Endothelial cell of umbilical vein (primary cell): ENCODE measurements at regions not wholly inside any gene's neighbourhood (a gene's known extent, or its start where the extent isn't known, plus 50 kb on each side); places are given as distances from the start of the nearest gene placed in this dataset.

Experiments used
- BruUV-seq: library from RNA; stranded (reverse); fragments of 400-500 nt; replicated peaks from 2 replicates; lab custom pipeline; 2021; lab: Mats Ljungman, UMichigan
- CTCF ChIA-PET: fragments of 300-600, 350-600 bp; sonication (Branson Sonifier 250); formaldehyde crosslinking; loops from one replicate; lab custom pipeline; 2021; ENCODE audit warnings: antibody characterized with exemption, inconsistent platforms; lab: Charles Lee
- POLR2A ChIA-PET: fragments of 300-600, 350-600 bp; sonication (Branson Sonifier 250); formaldehyde crosslinking; loops from one replicate; lab custom pipeline; 2021; ENCODE audit warnings: antibody characterized with exemption, inconsistent platforms; lab: Charles Lee
- DNase-seq: peaks from one replicate; pipeline ENCODE4 v3.0.0-alpha.2; 2011; ENCODE audit warnings: low read depth, low spot score
- FAIRE-seq: peaks from 2 replicates; lab custom pipeline; 2011; peaks lifted over from hg19 to GRCh38; lab: Jason Lieb, UNC
- H2AFZ ChIP-seq: 2 replicates; pipeline ENCODE4 v1.6.0; 2012; ENCODE audit warnings: low read depth, low read length, control low read depth, inconsistent platforms
- H3K27ac ChIP-seq: 2 replicates; pipeline ENCODE4 v1.5.1; 2011; ENCODE audit warnings: low read depth, mild to moderate bottlenecking, control low read depth, low read length, moderate library complexity; ENCODE audit not compliant: insufficient read depth
- H3K27me3 ChIP-seq, 2 experiments: 2 replicates each; pipeline versions ENCODE4 v1.6.0 to v1.6.1; 2011; ENCODE audit warnings: low read length in 2 of 2, mixed read lengths in 1 of 2; ENCODE audit not compliant: control insufficient read depth in 2 of 2, insufficient read depth in 2 of 2
- H3K36me3 ChIP-seq, 2 experiments: 2 replicates in 1 of 2; 3 replicates in 1 of 2; pipeline ENCODE4 v1.5.1; 2011; ENCODE audit warnings: low read length in 2 of 2, mild to moderate bottlenecking in 1 of 2, moderate library complexity in 1 of 2; ENCODE audit not compliant: control insufficient read depth in 2 of 2, insufficient read depth in 2 of 2; ENCODE audit errors: extremely low read depth in 1 of 2
- H3K4me1 ChIP-seq: 3 replicates; pipeline ENCODE4 v1.5.1; 2011; ENCODE audit warnings: mild to moderate bottlenecking, low read length; ENCODE audit not compliant: control insufficient read depth, insufficient read depth; ENCODE audit errors: extremely low read depth
- H3K4me2 ChIP-seq: 2 replicates; pipeline ENCODE4 v1.6.1; 2011; ENCODE audit warnings: low read length, control low read depth, mixed read lengths; ENCODE audit not compliant: insufficient read depth
- H3K4me3 ChIP-seq, 3 experiments: fragments of 200-600 bp in 1 of 3; sonication (generic), shearing (Covaris generic) in 1 of 3; replicated peaks in 1 of 3; 2 replicates each; pipeline ENCODE4 v1.5.1; 2011 to 2016; ENCODE audit warnings: control low read depth in 3 of 3, low read length in 3 of 3, mild to moderate bottlenecking in 2 of 3, inconsistent platforms in 1 of 3, low read depth in 1 of 3, moderate library complexity in 1 of 3; ENCODE audit not compliant: insufficient read depth in 1 of 3
- H3K79me2 ChIP-seq: 2 replicates; pipeline ENCODE4 v1.6.0; 2012; ENCODE audit warnings: low read length, inconsistent platforms; ENCODE audit not compliant: control insufficient read depth, insufficient read depth
- H3K9ac ChIP-seq: replicated peaks from 2 replicates; pipeline ENCODE3; 2011; ENCODE audit warnings: low read length, control low read depth; ENCODE audit not compliant: insufficient read depth; ENCODE audit errors: extremely low read depth
- H3K9me1 ChIP-seq: replicated peaks from 3 replicates; pipeline ENCODE4 v1.6.0; 2011; ENCODE audit warnings: mild to moderate bottlenecking, low read length; ENCODE audit not compliant: control insufficient read depth, insufficient read depth; ENCODE audit errors: extremely low read depth
- H3K9me3 ChIP-seq: replicated peaks from 2 replicates; pipeline ENCODE4 v1.5.1; 2012; ENCODE audit warnings: low read length, inconsistent platforms; ENCODE audit not compliant: control insufficient read depth, insufficient read depth
- H4K20me1 ChIP-seq: replicated peaks from 2 replicates; pipeline ENCODE3; 2011; ENCODE audit warnings: mild to moderate bottlenecking, low read length; ENCODE audit not compliant: control insufficient read depth, insufficient read depth; ENCODE audit errors: extremely low read depth
- EZH2 ChIP-seq: IDR thresholded peaks from 2 replicates; pipeline ENCODE4 v1.6.1; 2012; ENCODE audit warnings: borderline replicate concordance, low read depth, mild to moderate bottlenecking, moderate library complexity, low read length, inconsistent platforms; ENCODE audit not compliant: severe bottlenecking
- FOS ChIP-seq: IDR thresholded peaks from 2 replicates; pipeline ENCODE4 v1.6.1; 2011; ENCODE audit warnings: mild to moderate bottlenecking, low read length, moderate library complexity, borderline replicate concordance; ENCODE audit not compliant: insufficient read depth
- GATA2 ChIP-seq: IDR thresholded peaks from 2 replicates; pipeline ENCODE4 v1.7.0; 2011; ENCODE audit warnings: low read depth, mild to moderate bottlenecking, moderate library complexity, mixed read lengths, low read length; ENCODE audit not compliant: insufficient read length, insufficient read depth
- JUN ChIP-seq: IDR thresholded peaks from 2 replicates; pipeline ENCODE4 v1.6.1; 2011; ENCODE audit warnings: borderline replicate concordance, low read depth; ENCODE audit not compliant: insufficient read length, insufficient read depth
- MYC ChIP-seq: IDR thresholded peaks from one replicate; pipeline ENCODE4 v1.6.1; 2011; ENCODE audit warnings: mild to moderate bottlenecking, low read depth, low read length
- POLR2A ChIP-seq: IDR thresholded peaks from 2 replicates; pipeline ENCODE4 v1.6.1; 2012; ENCODE audit warnings: low read depth, mild to moderate bottlenecking, control low read depth, low read length
- POLR2AphosphoS5 ChIP-seq: IDR thresholded peaks from 2 replicates; pipeline ENCODE4 v1.6.1; 2012; ENCODE audit warnings: low read depth, mild to moderate bottlenecking, control low read depth, low read length, moderate library complexity; ENCODE audit not compliant: insufficient read depth
- dilution Hi-C: fragments of 300-500 bp; cut with MboI; formaldehyde crosslinking; loops from one replicate; pipeline ENCODE4 v1.15.0; 2019; ENCODE audit warnings: low sequenced_read_pairs; ENCODE audit not compliant: extremely low pct_ligation_motif_present
- intact Hi-C: fragments of 100-400 bp; cut with micrococcal nuclease; formaldehyde crosslinking; loops from one replicate; pipeline ENCODE4 v1.10.0; 2022
- TF ChIP-seq, protein P1 (sequence below), 2 donors: IDR thresholded peaks; 1 replicate in 1 of 2; 2 replicates in 1 of 2; pipeline ENCODE4 v1.5.1; 2011; ENCODE audit warnings: low read length in 2 of 2, mild to moderate bottlenecking in 2 of 2, moderate library complexity in 2 of 2, control low read depth in 1 of 2, inconsistent platforms in 1 of 2, low read depth in 1 of 2; ENCODE audit not compliant: insufficient read depth in 1 of 2; ENCODE audit errors: extremely low read depth in 1 of 2

DNA sequence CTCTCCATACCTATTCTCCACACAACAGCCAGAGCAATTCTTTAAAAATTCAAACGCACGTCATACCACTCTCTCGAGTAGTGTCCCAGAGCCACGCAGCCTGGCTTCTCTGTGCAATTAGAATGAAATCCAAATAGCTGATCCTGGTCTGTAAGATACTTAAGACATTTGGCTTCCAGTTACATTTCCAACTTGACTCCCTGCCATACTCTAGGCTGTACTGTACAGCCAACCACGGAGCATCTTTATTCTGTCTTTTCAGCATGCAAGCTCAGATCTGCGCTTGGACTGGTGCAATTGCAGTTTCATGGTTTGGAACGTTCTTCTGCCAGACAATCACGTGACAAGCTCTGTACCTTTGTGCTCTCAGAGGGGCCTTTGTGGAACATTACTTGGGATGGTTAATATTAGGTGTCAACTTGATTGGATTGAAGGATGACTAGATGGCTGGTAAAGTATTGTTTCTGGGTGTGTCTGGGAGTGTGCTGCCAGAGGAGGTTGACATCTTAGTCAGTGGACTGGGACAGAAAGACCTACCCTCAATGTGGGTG, 325.6 kb downstream of the SOX11 start:
- Histone ChIP-seq H3K9ac (no peak overlapping the region), H3K4me3 (no peak overlapping the region), H4K20me1 (no peaks in the 10 kb centered on the region), H3K27ac (no peak overlapping the region), H3K27me3 (no peaks in the 10 kb centered on the region), H3K4me2 (no peak overlapping the region), H3K9me3 (peaks cover 8% of the 10 kb centered on the region), H3K36me3 (no peaks in the 10 kb centered on the region), H2AFZ (no peak overlapping the region), H3K79me2 (no peaks in the 10 kb centered on the region), H3K4me1 (no peaks in the 10 kb centered on the region), H3K9me1 (no peaks in the 10 kb centered on the region)
- FAIRE-seq (no peak), DNase-seq (no peak)
- intact Hi-C loops: no loop called here
- CTCF ChIA-PET: no interaction called here
- TF ChIP-seq POLR2A (no peak), FOS (no peak)
- BruUV-seq: no TSS peak
- POLR2A ChIA-PET: no interaction called here
- dilution Hi-C loops: no loop called here

DNA sequence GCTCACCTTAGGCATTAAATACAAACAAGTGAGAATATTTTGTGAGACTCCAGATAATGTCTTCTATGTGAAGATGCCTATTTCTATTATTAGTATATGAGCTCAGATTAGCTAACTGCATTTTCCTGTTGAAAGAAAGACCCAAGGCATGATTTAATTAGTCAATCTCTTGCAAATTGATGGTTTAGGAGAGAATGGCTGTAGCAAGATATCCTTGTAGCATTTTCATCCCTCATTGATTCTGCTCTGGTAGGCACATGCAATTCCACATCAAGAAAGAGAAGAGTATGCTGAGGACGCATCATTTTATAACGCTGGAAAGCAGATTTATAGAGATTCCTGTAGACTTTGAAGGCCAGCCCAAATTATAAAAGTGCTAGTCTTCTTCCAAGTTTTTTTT, 332.0 kb downstream of the SOX11 start:
- Histone ChIP-seq H3K9me3 (peaks cover 5% of the 10 kb centered on the region), H3K9ac (no peak overlapping the region), H3K4me3 (no peak overlapping the region), H3K9me1 (no peaks in the 10 kb centered on the region), H3K36me3 (no peaks in the 10 kb centered on the region), H3K79me2 (no peaks in the 10 kb centered on the region), H4K20me1 (no peaks in the 10 kb centered on the region), H3K4me1 (no peaks in the 10 kb centered on the region), H3K27ac (no peak overlapping the region), H3K4me2 (no peak overlapping the region), H3K27me3 (no peaks in the 10 kb centered on the region), H2AFZ (no peak overlapping the region)
- BruUV-seq: no TSS peak
- ChIA-PET CTCF (no interaction called here), POLR2A (no interaction called here)
- FAIRE-seq (no peak), DNase-seq (no peak)
- intact Hi-C loops: no loop called here
- TF ChIP-seq FOS: no peak
- no peak for TF ChIP-seq POLR2A
- no peak for TF ChIP-seq JUN
- no peak for TF ChIP-seq EZH2
- no peak for TF ChIP-seq MYC
- no peak for TF ChIP-seq POLR2AphosphoS5
- no peak for TF ChIP-seq GATA2
- TF ChIP-seq, protein P1, sequence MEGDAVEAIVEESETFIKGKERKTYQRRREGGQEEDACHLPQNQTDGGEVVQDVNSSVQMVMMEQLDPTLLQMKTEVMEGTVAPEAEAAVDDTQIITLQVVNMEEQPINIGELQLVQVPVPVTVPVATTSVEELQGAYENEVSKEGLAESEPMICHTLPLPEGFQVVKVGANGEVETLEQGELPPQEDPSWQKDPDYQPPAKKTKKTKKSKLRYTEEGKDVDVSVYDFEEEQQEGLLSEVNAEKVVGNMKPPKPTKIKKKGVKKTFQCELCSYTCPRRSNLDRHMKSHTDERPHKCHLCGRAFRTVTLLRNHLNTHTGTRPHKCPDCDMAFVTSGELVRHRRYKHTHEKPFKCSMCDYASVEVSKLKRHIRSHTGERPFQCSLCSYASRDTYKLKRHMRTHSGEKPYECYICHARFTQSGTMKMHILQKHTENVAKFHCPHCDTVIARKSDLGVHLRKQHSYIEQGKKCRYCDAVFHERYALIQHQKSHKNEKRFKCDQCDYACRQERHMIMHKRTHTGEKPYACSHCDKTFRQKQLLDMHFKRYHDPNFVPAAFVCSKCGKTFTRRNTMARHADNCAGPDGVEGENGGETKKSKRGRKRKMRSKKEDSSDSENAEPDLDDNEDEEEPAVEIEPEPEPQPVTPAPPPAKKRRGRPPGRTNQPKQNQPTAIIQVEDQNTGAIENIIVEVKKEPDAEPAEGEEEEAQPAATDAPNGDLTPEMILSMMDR (IDR thresholded peaks at IDR 0.05; ENCODE audit: extremely low read depth in 1 of 2, insufficient read depth in 1 of 2, low read depth in 1 of 2, low read length in 2 of 2): no peak
- dilution Hi-C loops: no loop called here
